Ovary (tissue), 3 donors: ENCODE measurements at regions not wholly inside any gene's neighbourhood (a gene's known extent, or its start where the extent isn't known, plus 50 kb on each side); places are given as distances from the start of the nearest gene placed in this dataset.

Experiments used
- EP300 ChIP-seq: sonication (generic); formaldehyde crosslinking; IDR thresholded peaks from one replicate; pipeline ENCODE4 v1.6.1; 2017; ENCODE audit warnings: antibody characterized with exemption
- POLR2A ChIP-seq: fragments of 450-650 bp; IDR thresholded peaks from one replicate; pipeline ENCODE4 v1.6.1; 2017; ENCODE audit warnings: antibody characterized with exemption, mild to moderate bottlenecking, moderate library complexity
- TF ChIP-seq, protein P1 (sequence below), 3 donors: fragments of 450-650 bp in 2 of 3; fragments of 200-600 bp in 1 of 3; IDR thresholded peaks; one replicate each; pipeline versions ENCODE4 v1.5.1 to v1.8.0; 2016 to 2022; ENCODE audit warnings: antibody characterized with exemption in 3 of 3, mild to moderate bottlenecking in 1 of 3
- donor health status: DM: no; HTN: no; CAD: no.

DNA sequence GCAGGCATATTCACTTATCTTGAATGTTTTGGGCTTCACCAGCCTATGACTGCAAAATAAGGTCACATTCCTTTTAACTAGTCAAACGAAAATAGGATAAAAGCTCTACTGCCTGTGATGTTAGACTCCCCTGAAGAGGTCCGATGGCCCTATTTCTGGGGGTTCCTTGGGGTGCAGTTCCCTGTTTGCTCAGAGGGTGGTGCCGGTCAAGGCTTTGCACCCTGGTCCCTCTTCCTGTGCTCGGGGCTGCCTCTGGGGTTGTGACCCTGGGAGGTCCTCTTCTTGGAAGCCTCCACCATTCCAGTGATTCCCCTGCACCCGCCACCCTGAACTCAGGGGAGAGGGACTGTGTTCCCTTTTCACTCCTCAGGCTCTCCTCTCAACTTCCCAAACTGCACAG, 86.7 kb upstream of the ANKRD34C start:
- no peak for TF ChIP-seq POLR2A
- TF ChIP-seq, protein P1, sequence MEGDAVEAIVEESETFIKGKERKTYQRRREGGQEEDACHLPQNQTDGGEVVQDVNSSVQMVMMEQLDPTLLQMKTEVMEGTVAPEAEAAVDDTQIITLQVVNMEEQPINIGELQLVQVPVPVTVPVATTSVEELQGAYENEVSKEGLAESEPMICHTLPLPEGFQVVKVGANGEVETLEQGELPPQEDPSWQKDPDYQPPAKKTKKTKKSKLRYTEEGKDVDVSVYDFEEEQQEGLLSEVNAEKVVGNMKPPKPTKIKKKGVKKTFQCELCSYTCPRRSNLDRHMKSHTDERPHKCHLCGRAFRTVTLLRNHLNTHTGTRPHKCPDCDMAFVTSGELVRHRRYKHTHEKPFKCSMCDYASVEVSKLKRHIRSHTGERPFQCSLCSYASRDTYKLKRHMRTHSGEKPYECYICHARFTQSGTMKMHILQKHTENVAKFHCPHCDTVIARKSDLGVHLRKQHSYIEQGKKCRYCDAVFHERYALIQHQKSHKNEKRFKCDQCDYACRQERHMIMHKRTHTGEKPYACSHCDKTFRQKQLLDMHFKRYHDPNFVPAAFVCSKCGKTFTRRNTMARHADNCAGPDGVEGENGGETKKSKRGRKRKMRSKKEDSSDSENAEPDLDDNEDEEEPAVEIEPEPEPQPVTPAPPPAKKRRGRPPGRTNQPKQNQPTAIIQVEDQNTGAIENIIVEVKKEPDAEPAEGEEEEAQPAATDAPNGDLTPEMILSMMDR (IDR thresholded peaks at IDR 0.05) = no peak
- no peak for TF ChIP-seq EP300
